ENCODE measurements at regions not wholly inside any gene's neighbourhood (a gene's known extent, or its start where the extent isn't known, plus 50 kb on each side); places are given as distances from the start of the nearest gene placed in this dataset.

- no peak for DNase-seq
Observed at GRCh38 chr19:28497137-28497536, 715.8 kb downstream of the UQCRFS1 start.

GRCh38 chr19:28495046-28495445 lies 717.9 kb downstream of the UQCRFS1 start:
- DNase-seq: no peak

- DNase-seq: no peak
Observed at GRCh38 chr19:28494461-28494860, 718.5 kb downstream of the UQCRFS1 start.

- DNase-seq: no peak
Observed at GRCh38 chr19:28493884-28494283, 719.1 kb downstream of the UQCRFS1 start.

GRCh38 chr19:28492621-28493020 lies 720.3 kb downstream of the UQCRFS1 start:
- no peak for DNase-seq

- DNase-seq: no peak
Observed at GRCh38 chr19:28492201-28492600, 720.8 kb downstream of the UQCRFS1 start.

GRCh38 chr19:28489776-28490175 lies 723.2 kb downstream of the UQCRFS1 start:
- DNase-seq: no peak

GRCh38 chr19:28489126-28489660 lies 723.8 kb downstream of the UQCRFS1 start:
- DNase-seq: no peak

- DNase-seq: no peak
Observed at GRCh38 chr19:28487999-28488398, 725.0 kb downstream of the UQCRFS1 start.

GRCh38 chr19:28486926-28487325 lies 726.0 kb downstream of the UQCRFS1 start:
- DNase-seq: no peak

- no peak for DNase-seq
Observed at GRCh38 chr19:28486473-28486872, 726.5 kb downstream of the UQCRFS1 start.

GRCh38 chr19:28485292-28485691 lies 727.7 kb downstream of the UQCRFS1 start:
- no peak for DNase-seq

GRCh38 chr19:28483197-28483596 lies 729.8 kb downstream of the UQCRFS1 start:
- DNase-seq: no peak

GRCh38 chr19:28482221-28482620 lies 730.7 kb downstream of the UQCRFS1 start:
- DNase-seq: no peak

- no peak for DNase-seq
Observed at GRCh38 chr19:28481674-28482073, 731.3 kb downstream of the UQCRFS1 start.

GRCh38 chr19:28475525-28475924 lies 737.4 kb downstream of the UQCRFS1 start:
- DNase-seq: no peak

GRCh38 chr19:28472843-28473242 lies 740.1 kb downstream of the UQCRFS1 start:
- no peak for DNase-seq

- no peak for DNase-seq
Observed at GRCh38 chr19:28471731-28472510, 741.0 kb downstream of the UQCRFS1 start.

GRCh38 chr19:28469544-28469943 lies 743.4 kb downstream of the UQCRFS1 start:
- no peak for DNase-seq

GRCh38 chr19:28468701-28469459 lies 744.1 kb downstream of the UQCRFS1 start:
- DNase-seq: no peak

- peak; percentile 9 to 47 (median 28) for DNase-seq
Observed at GRCh38 chr19:28466107-28467045, 746.6 kb downstream of the UQCRFS1 start.

GRCh38 chr19:28465371-28466086 lies 747.4 kb downstream of the UQCRFS1 start:
- DNase-seq: no peak
